GM23248 (cell line): ENCODE measurements at regions not wholly inside any gene's neighbourhood (a gene's known extent, or its start where the extent isn't known, plus 50 kb on each side); places are given as distances from the start of the nearest gene placed in this dataset.

Experiments
- EZH2 ChIP-seq: fragments of 200-600 bp; sonication (generic); IDR thresholded peaks from 2 replicates; pipeline ENCODE4 v1.6.1; 2018; ENCODE audit warnings: antibody characterized with exemption, mild to moderate bottlenecking; ENCODE audit not compliant: insufficient read depth, poor library complexity, severe bottlenecking
- EZH2phosphoT487 ChIP-seq: fragments of 200-600 bp; sonication (generic); IDR thresholded peaks from 2 replicates; pipeline ENCODE4 v1.6.1; 2018; ENCODE audit warnings: antibody characterized with exemption, moderate library complexity, mild to moderate bottlenecking, low read depth; ENCODE audit not compliant: insufficient read depth

- no peak for TF ChIP-seq EZH2phosphoT487
- TF ChIP-seq EZH2 = no peak
These were observed 515.3 kb downstream of the SLC6A15 start for GRCh38 chr12:84397263-84397662.
